SK-N-SH (cell line): ENCODE measurements at regions not wholly inside any gene's neighbourhood (a gene's known extent, or its start where the extent isn't known, plus 50 kb on each side); places are given as distances from the start of the nearest gene placed in this dataset.

Source experiments
- CTCF ChIA-PET: fragments of 300-600, 350-600 bp; formaldehyde crosslinking; extraction: SDS; loops from one replicate; lab custom pipeline; 2021; lab: Yijun Ruan, JAX
- POLR2A ChIA-PET: fragments of 350-600 bp; sonication (Branson Sonifier 250); formaldehyde crosslinking; extraction: SDS; loops from one replicate; lab custom pipeline; 2020; ENCODE audit warnings: antibody characterized with exemption, inconsistent platforms; lab: Yijun Ruan, JAX
- DNase-seq: peaks from one replicate; pipeline ENCODE4 v3.0.0; 2012
- H2AFZ ChIP-seq: fragments of 200-600 bp; sonication (generic); 2 replicates; pipeline ENCODE4 v1.8.1; 2016; ENCODE audit warnings: antibody characterized with exemption, mild to moderate bottlenecking, low read depth
- H3F3A ChIP-seq: fragments of 200-600 bp; sonication (generic); replicated peaks from 2 replicates; pipeline ENCODE3; 2016; ENCODE audit warnings: antibody characterized with exemption, mild to moderate bottlenecking; ENCODE audit not compliant: insufficient read depth
- H3K27ac ChIP-seq, 2 experiments: fragments of 200-500 bp in 1 of 2; fragments of 200-600 bp in 1 of 2; sonication (Bioruptor generic) in 1 of 2; sonication (generic), shearing (Covaris generic) in 1 of 2; 2 replicates each; pipeline versions ENCODE4 v1.5.1 to v1.6.1; 2014 to 2016; ENCODE audit warnings: low read depth in 2 of 2, inconsistent platforms in 1 of 2, low read length in 1 of 2, mild to moderate bottlenecking in 1 of 2, mixed read lengths in 1 of 2
- H3K27me3 ChIP-seq: fragments of 200-600 bp; sonication (generic), shearing (Covaris generic); 2 replicates; pipeline ENCODE4 v1.6.1; 2016; ENCODE audit warnings: mixed run types; ENCODE audit not compliant: insufficient read depth
- H3K36me3 ChIP-seq, 2 experiments: fragments of 200-500 bp in 1 of 2; fragments of 200-600 bp in 1 of 2; sonication (Bioruptor generic) in 1 of 2; sonication (generic) in 1 of 2; replicated peaks in 1 of 2; 2 replicates each; pipeline versions ENCODE3 to v1.5.1; 2014 to 2016; ENCODE audit warnings: low read length in 1 of 2, mild to moderate bottlenecking in 1 of 2; ENCODE audit not compliant: insufficient read depth in 2 of 2, control insufficient read depth in 1 of 2
- H3K4me1 ChIP-seq, 2 experiments: fragments of 200-500 bp in 1 of 2; fragments of 200-600 bp in 1 of 2; sonication (Bioruptor generic) in 1 of 2; sonication (generic), shearing (Covaris generic) in 1 of 2; 2 replicates each; pipeline versions ENCODE4 v1.5.1 to v1.6.1; 2014 to 2016; ENCODE audit warnings: low read depth in 1 of 2, low read length in 1 of 2, mixed run types in 1 of 2; ENCODE audit not compliant: insufficient read depth in 2 of 2, control insufficient read depth in 1 of 2
- H3K4me2 ChIP-seq: fragments of 200-600 bp; sonication (generic), shearing (Covaris generic); 2 replicates; pipeline ENCODE4 v1.6.1; 2017; ENCODE audit warnings: mixed run types
- H3K4me3 ChIP-seq, 2 experiments: fragments of 200-500 bp in 1 of 2; fragments of 200-600 bp in 1 of 2; sonication (Bioruptor generic) in 1 of 2; sonication (generic), shearing (Covaris generic) in 1 of 2; 2 replicates each; pipeline versions ENCODE4 v1.5.1 to v1.8.1; 2014 to 2016; ENCODE audit warnings: low read depth in 2 of 2, inconsistent platforms in 1 of 2, low read length in 1 of 2, mild to moderate bottlenecking in 1 of 2, mixed read lengths in 1 of 2, moderate library complexity in 1 of 2
- H3K79me2 ChIP-seq: fragments of 200-600 bp; sonication (generic); 2 replicates; pipeline ENCODE4 v1.8.1; 2017; ENCODE audit warnings: mild to moderate bottlenecking; ENCODE audit not compliant: insufficient read depth
- H3K9ac ChIP-seq: fragments of 200-600 bp; sonication (generic); 2 replicates; pipeline ENCODE4 v1.6.1; 2017; ENCODE audit warnings: mixed run types
- H3K9me2 ChIP-seq: fragments of 200-600 bp; sonication (generic); 2 replicates; pipeline ENCODE4 v1.6.1; 2017; ENCODE audit warnings: mixed run types
- H3K9me3 ChIP-seq: fragments of 200-600 bp; sonication (generic); 2 replicates; pipeline ENCODE4 v1.6.1; 2017; ENCODE audit warnings: mixed run types, mild to moderate bottlenecking, moderate library complexity
- H4K20me1 ChIP-seq: fragments of 200-600 bp; sonication (generic); 2 replicates; pipeline ENCODE4 v1.6.1; 2017; ENCODE audit warnings: mild to moderate bottlenecking, mixed run types; ENCODE audit not compliant: insufficient read depth
- EP300 ChIP-seq, 2 experiments: IDR thresholded peaks; 2 replicates each; pipeline versions ENCODE4 v1.4.0 to v1.6.1; 2012; ENCODE audit warnings: borderline replicate concordance in 1 of 2, low read depth in 1 of 2, low read length in 1 of 2
- FOSL2 ChIP-seq: IDR thresholded peaks from 2 replicates; pipeline ENCODE4 v1.4.0; 2012; ENCODE audit warnings: low read depth, mild to moderate bottlenecking, moderate library complexity, borderline replicate concordance
- FOXJ3 ChIP-seq: sonication (generic); formaldehyde crosslinking; IDR thresholded peaks from 2 replicates; pipeline ENCODE4 v1.5.1; 2020; ENCODE audit warnings: mild to moderate bottlenecking, missing genetic modification reagents
- JUND ChIP-seq: IDR thresholded peaks from 2 replicates; pipeline ENCODE4 v1.4.0; 2012
- MXI1 ChIP-seq: IDR thresholded peaks from 2 replicates; pipeline ENCODE4 v1.6.1; 2012; ENCODE audit warnings: mild to moderate bottlenecking, low read depth, low read length, improper control_type of control experiment
- NFIC ChIP-seq: IDR thresholded peaks from 2 replicates; pipeline ENCODE4 v1.4.0; 2012; ENCODE audit warnings: borderline replicate concordance
- RCOR1 ChIP-seq: fragments of 150-350 bp; IDR thresholded peaks from 2 replicates; pipeline ENCODE4 v1.6.1; 2017; ENCODE audit warnings: antibody characterized with exemption, low read length
- RFX5 ChIP-seq: IDR thresholded peaks from 2 replicates; pipeline ENCODE4 v1.6.1; 2012; ENCODE audit warnings: mild to moderate bottlenecking, improper control_type of control experiment, low read length
- RXRA ChIP-seq: IDR thresholded peaks from 2 replicates; pipeline ENCODE4 v1.4.0; 2012; ENCODE audit warnings: low read depth, mild to moderate bottlenecking, borderline replicate concordance
- TAF1 ChIP-seq: IDR thresholded peaks from 2 replicates; pipeline ENCODE4 v1.6.1; 2012; ENCODE audit warnings: low read depth, mild to moderate bottlenecking, low read length, moderate library complexity, borderline replicate concordance
- TCF12 ChIP-seq: IDR thresholded peaks from 2 replicates; pipeline ENCODE4 v1.4.0; 2012
- TEAD4 ChIP-seq: IDR thresholded peaks from 2 replicates; pipeline ENCODE4 v1.4.0; 2012; ENCODE audit warnings: mild to moderate bottlenecking, borderline replicate concordance; ENCODE audit not compliant: insufficient read depth
- USF2 ChIP-seq: fragments of 150-350 bp; IDR thresholded peaks from 2 replicates; pipeline ENCODE4 v1.6.1; 2017; ENCODE audit warnings: antibody characterized with exemption, low read length, low read depth, borderline replicate concordance
- WGBS: methylation state at CpG from one replicate; pipeline ENCODE4 v1.1.6; 2017; ENCODE audit warnings: low lambda C conversion rate; 5-methylcytosine and 5-hydroxymethylcytosine counted together
- TF ChIP-seq, protein P1 (sequence below): IDR thresholded peaks from 2 replicates; pipeline ENCODE4; 2012
- TF ChIP-seq, protein P2 (sequence below): IDR thresholded peaks from 2 replicates; pipeline ENCODE4 v1.4.0; 2012; ENCODE audit warnings: low read depth
- TF ChIP-seq, protein P3 (sequence below): fragments of 150-350 bp; IDR thresholded peaks from 2 replicates; pipeline ENCODE4 v1.6.1; 2016; ENCODE audit warnings: mild to moderate bottlenecking, low read depth, low read length
- TF ChIP-seq, protein P4 (sequence below): IDR thresholded peaks from 2 replicates; pipeline ENCODE4 v1.4.0; 2012; ENCODE audit warnings: low read depth, borderline replicate concordance

DNA sequence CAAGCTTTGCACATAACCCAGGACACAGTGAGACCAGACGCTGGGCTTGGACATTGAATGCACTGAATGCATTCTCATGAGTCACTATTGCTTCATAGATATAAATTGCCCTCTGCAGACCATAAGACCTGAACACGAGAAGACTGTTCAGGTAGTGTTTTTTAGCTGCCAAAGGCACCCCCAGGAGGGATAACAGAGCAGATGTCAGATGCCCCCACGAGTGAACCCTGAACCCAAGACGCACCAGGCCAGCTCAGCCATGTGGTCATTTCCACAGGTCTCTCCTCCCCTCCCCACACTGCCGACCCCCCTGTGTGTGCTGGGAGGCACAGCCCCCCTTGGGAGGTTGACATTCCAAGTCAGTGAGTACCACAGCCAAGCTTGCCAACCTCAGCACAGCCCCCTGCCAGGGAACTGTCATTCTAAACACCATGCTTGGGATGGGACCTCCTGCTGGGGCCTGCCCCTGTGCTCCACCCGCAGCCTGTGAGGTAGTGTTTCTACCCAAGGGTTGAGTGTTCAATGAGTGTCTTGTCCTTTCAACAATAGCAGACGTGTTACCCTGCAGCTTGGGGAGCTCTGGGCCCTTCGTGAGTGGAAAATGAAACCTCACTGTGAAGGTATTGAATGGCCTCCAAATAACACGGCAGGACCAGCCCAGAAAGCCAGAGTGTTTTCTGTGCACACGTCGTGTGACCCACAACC is 68.2 kb downstream of the PSMG1 start:
- no peak overlapping the region for H3K9ac ChIP-seq
- ChIA-PET CTCF (interaction anchor here (0.9 to 2.1 kb wide), 4 partner anchors 9 to 30 kb away, joined by 3 to 7 read pairs (median 5); no protein-coding TSS in a partner anchor), POLR2A (no interaction called here)
- no peak overlapping the region; the same call in 1 of the 2 replicates for H2AFZ ChIP-seq
- no peak overlapping the region for H3K4me3 ChIP-seq
- WGBS: 55% methylated on average over 10 of the region's 11 CpGs
- no peaks in the 10 kb centered on the region; a peak in 1 of 4 replicates for H3K4me1 ChIP-seq
- no peaks in the 10 kb centered on the region for H3K9me3 ChIP-seq
- no peaks in the 10 kb centered on the region for H3K27me3 ChIP-seq
- H3K36me3 ChIP-seq: no peaks in the 10 kb centered on the region
- H3F3A ChIP-seq: peaks cover 5% of the 10 kb centered on the region
- peak overlapping the region; percentile 59 for H3K4me2 ChIP-seq
- no peaks in the 10 kb centered on the region for H3K9me2 ChIP-seq
- DNase-seq: no peak
- no peaks in the 10 kb centered on the region for H4K20me1 ChIP-seq
- peak overlapping the region in 1 of 2 experiments; percentile 47; a peak in 1 of 4 replicates for H3K27ac ChIP-seq
- no peaks in the 10 kb centered on the region for H3K79me2 ChIP-seq
- TF ChIP-seq, protein P1, sequence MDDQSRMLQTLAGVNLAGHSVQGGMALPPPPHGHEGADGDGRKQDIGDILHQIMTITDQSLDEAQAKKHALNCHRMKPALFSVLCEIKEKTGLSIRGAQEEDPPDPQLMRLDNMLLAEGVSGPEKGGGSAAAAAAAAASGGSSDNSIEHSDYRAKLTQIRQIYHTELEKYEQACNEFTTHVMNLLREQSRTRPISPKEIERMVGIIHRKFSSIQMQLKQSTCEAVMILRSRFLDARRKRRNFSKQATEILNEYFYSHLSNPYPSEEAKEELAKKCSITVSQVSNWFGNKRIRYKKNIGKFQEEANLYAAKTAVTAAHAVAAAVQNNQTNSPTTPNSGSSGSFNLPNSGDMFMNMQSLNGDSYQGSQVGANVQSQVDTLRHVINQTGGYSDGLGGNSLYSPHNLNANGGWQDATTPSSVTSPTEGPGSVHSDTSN: peak; percentile 66
- TF ChIP-seq RFX5 (no peak), FOXJ3 (CRISPR knock-in tag) (no peak), JUND (peak; percentile 46), EP300 (IDR thresholded peaks at IDR 0.05; ENCODE audit: borderline replicate concordance in 1 of 2, low read depth in 1 of 2, low read length in 1 of 2) (peak in 1 of 2 experiments; percentile 69; a peak in 1 of 4 replicates), TEAD4 (peak; percentile 60; the same call in 1 of the 2 replicates), NFIC (peak; percentile 93), TCF12 (peak; percentile 76), RXRA (peak; percentile 55; the same call in 1 of the 2 replicates), USF2 (no peak), TAF1 (no peak), RCOR1 (no peak), FOSL2 (peak; percentile 58), MXI1 (no peak)
- TF ChIP-seq, protein P2, sequence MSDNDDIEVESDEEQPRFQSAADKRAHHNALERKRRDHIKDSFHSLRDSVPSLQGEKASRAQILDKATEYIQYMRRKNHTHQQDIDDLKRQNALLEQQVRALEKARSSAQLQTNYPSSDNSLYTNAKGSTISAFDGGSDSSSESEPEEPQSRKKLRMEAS: peak; percentile 40; the same call in 1 of the 2 replicates
- TF ChIP-seq, protein P3, sequence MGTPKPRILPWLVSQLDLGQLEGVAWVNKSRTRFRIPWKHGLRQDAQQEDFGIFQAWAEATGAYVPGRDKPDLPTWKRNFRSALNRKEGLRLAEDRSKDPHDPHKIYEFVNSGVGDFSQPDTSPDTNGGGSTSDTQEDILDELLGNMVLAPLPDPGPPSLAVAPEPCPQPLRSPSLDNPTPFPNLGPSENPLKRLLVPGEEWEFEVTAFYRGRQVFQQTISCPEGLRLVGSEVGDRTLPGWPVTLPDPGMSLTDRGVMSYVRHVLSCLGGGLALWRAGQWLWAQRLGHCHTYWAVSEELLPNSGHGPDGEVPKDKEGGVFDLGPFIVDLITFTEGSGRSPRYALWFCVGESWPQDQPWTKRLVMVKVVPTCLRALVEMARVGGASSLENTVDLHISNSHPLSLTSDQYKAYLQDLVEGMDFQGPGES: no peak
- TF ChIP-seq, protein P4, sequence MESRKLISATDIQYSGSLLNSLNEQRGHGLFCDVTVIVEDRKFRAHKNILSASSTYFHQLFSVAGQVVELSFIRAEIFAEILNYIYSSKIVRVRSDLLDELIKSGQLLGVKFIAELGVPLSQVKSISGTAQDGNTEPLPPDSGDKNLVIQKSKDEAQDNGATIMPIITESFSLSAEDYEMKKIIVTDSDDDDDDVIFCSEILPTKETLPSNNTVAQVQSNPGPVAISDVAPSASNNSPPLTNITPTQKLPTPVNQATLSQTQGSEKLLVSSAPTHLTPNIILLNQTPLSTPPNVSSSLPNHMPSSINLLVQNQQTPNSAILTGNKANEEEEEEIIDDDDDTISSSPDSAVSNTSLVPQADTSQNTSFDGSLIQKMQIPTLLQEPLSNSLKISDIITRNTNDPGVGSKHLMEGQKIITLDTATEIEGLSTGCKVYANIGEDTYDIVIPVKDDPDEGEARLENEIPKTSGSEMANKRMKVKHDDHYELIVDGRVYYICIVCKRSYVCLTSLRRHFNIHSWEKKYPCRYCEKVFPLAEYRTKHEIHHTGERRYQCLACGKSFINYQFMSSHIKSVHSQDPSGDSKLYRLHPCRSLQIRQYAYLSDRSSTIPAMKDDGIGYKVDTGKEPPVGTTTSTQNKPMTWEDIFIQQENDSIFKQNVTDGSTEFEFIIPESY: no peak
